Spleen (tissue), 7 donors: ENCODE measurements at regions not wholly inside any gene's neighbourhood (a gene's known extent, or its start where the extent isn't known, plus 50 kb on each side); places are given as distances from the start of the nearest gene placed in this dataset.

Experiments
- POLR2A ChIP-seq, 3 donors: fragments of 450-650 bp; IDR thresholded peaks; one replicate each; pipeline ENCODE4 v1.5.1; 2017; ENCODE audit warnings: antibody characterized with exemption in 3 of 3, mild to moderate bottlenecking in 1 of 3
- POLR2AphosphoS5 ChIP-seq, 3 donors: sonication (generic); formaldehyde crosslinking; IDR thresholded peaks; one replicate each; pipeline ENCODE4 v1.5.1; 2017; ENCODE audit warnings: antibody characterized with exemption in 3 of 3
- TF ChIP-seq, protein P1 (sequence below), 11 experiments: fragments of 200-600 bp in 7 of 11; fragments of 450-650 bp in 4 of 11; sonication (generic) in 4 of 11; IDR thresholded peaks in 8 of 11; conservative IDR thresholded peaks in 3 of 11; 1 replicate in 7 of 11; 2 replicates in 4 of 11; pipeline versions ENCODE4 v1.4.0 to v1.8.0; 2016 to 2021; ENCODE audit warnings: antibody characterized with exemption in 11 of 11, inconsistent platforms in 4 of 11, mild to moderate bottlenecking in 1 of 11
- donor health status: DM: no; HTN: no; CAD: no; lungs with moderate emphysema.
- donor health status: DM: no; HTN: no; CAD: no.
- donor health status: DM: no; HTN: no; CAD: no.

GRCh38 chr6:102679865-102680264, 1286.4 kb downstream of the GRIK2 start:
- TF ChIP-seq, protein P1, sequence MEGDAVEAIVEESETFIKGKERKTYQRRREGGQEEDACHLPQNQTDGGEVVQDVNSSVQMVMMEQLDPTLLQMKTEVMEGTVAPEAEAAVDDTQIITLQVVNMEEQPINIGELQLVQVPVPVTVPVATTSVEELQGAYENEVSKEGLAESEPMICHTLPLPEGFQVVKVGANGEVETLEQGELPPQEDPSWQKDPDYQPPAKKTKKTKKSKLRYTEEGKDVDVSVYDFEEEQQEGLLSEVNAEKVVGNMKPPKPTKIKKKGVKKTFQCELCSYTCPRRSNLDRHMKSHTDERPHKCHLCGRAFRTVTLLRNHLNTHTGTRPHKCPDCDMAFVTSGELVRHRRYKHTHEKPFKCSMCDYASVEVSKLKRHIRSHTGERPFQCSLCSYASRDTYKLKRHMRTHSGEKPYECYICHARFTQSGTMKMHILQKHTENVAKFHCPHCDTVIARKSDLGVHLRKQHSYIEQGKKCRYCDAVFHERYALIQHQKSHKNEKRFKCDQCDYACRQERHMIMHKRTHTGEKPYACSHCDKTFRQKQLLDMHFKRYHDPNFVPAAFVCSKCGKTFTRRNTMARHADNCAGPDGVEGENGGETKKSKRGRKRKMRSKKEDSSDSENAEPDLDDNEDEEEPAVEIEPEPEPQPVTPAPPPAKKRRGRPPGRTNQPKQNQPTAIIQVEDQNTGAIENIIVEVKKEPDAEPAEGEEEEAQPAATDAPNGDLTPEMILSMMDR (IDR thresholded peaks at IDR 0.05 in 8 of 11, conservative IDR thresholded peaks at IDR 0.05 in 3 of 11) = no peak
- TF ChIP-seq POLR2AphosphoS5 (IDR thresholded peaks at IDR 0.05) (no peak), POLR2A (IDR thresholded peaks at IDR 0.05) (no peak)
